ENCODE measurements at regions not wholly inside any gene's neighbourhood (a gene's known extent, or its start where the extent isn't known, plus 50 kb on each side); places are given as distances from the start of the nearest gene placed in this dataset.

GRCh38 chr5:60395712-60396329 is 304.1 kb downstream of the DEPDC1B start:
- TF ChIP-seq, protein P1, sequence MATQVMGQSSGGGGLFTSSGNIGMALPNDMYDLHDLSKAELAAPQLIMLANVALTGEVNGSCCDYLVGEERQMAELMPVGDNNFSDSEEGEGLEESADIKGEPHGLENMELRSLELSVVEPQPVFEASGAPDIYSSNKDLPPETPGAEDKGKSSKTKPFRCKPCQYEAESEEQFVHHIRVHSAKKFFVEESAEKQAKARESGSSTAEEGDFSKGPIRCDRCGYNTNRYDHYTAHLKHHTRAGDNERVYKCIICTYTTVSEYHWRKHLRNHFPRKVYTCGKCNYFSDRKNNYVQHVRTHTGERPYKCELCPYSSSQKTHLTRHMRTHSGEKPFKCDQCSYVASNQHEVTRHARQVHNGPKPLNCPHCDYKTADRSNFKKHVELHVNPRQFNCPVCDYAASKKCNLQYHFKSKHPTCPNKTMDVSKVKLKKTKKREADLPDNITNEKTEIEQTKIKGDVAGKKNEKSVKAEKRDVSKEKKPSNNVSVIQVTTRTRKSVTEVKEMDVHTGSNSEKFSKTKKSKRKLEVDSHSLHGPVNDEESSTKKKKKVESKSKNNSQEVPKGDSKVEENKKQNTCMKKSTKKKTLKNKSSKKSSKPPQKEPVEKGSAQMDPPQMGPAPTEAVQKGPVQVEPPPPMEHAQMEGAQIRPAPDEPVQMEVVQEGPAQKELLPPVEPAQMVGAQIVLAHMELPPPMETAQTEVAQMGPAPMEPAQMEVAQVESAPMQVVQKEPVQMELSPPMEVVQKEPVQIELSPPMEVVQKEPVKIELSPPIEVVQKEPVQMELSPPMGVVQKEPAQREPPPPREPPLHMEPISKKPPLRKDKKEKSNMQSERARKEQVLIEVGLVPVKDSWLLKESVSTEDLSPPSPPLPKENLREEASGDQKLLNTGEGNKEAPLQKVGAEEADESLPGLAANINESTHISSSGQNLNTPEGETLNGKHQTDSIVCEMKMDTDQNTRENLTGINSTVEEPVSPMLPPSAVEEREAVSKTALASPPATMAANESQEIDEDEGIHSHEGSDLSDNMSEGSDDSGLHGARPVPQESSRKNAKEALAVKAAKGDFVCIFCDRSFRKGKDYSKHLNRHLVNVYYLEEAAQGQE (IDR thresholded peaks at IDR 0.05; ENCODE audit: insufficient read depth in 1 of 2, low read depth in 2 of 2, low read length in 2 of 2) = no peak
- TF ChIP-seq POLR2AphosphoS5 (IDR thresholded peaks at IDR 0.05; ENCODE audit: low read depth, low read length) (no peak), FOXP2 (optimal IDR thresholded peaks at IDR 0.05; ENCODE audit: borderline replicate concordance, extremely low read depth, extremely low read length, insufficient read depth) (no peak), TAF1 (IDR thresholded peaks at IDR 0.05; ENCODE audit: borderline replicate concordance, insufficient read depth, low read length) (no peak), SIN3A (IDR thresholded peaks at IDR 0.05; ENCODE audit: borderline replicate concordance, insufficient read depth, low read length) (no peak)
